ENCODE measurements at regions not wholly inside any gene's neighbourhood (a gene's known extent, or its start where the extent isn't known, plus 50 kb on each side); places are given as distances from the start of the nearest gene placed in this dataset.

- H2BK5ac ChIP-seq (ENCODE audit: low read depth, low read length): no peak overlapping the region
- H3K79me2 ChIP-seq (ENCODE audit: control insufficient read depth in 1 of 2, insufficient read depth in 2 of 2, low read length in 2 of 2): no peaks in the 10 kb centered on the region
- H3K4ac ChIP-seq (replicated peaks; ENCODE audit: insufficient read length, low read depth, low read length): no peak overlapping the region
- FAIRE-seq: no peak
- no peaks in the 10 kb centered on the region for H4K20me1 ChIP-seq (replicated peaks in 1 of 2; ENCODE audit: control insufficient read depth in 1 of 2, insufficient read depth in 2 of 2, low read length in 2 of 2)
- H4K8ac ChIP-seq (ENCODE audit: extremely low read depth, insufficient read depth, low read length): no peak overlapping the region
- no peak overlapping the region for H2BK20ac ChIP-seq (ENCODE audit: low read length)
- WGBS, 2 experiments (ENCODE audit: extremely low coverage in 1 of 2, insufficient coverage in 1 of 2, insufficient read length in 1 of 2, insufficient replicate concordance in 2 of 2, low coverage in 1 of 2, low lambda C conversion rate in 2 of 2, missing lambda C conversion rate in 1 of 2): 94% methylated on average over 3 of the region's 3 CpGs; no CpG with 5 or more reads in 1 of the 2 experiments
- no peaks in the 10 kb centered on the region for H3K27me3 ChIP-seq (replicated peaks in 1 of 4; ENCODE audit: control insufficient read depth in 3 of 4, extremely low read depth in 1 of 4, insufficient read depth in 3 of 4, low read length in 3 of 4)
- H4K91ac ChIP-seq (replicated peaks; ENCODE audit: insufficient read length, low read length): no peak overlapping the region
- no peaks in the 10 kb centered on the region for H3K9me3 ChIP-seq (ENCODE audit: insufficient read depth in 2 of 2, low read depth in 1 of 2, low read length in 1 of 2)
- no peak overlapping the region for H3K56ac ChIP-seq (replicated peaks; ENCODE audit: insufficient read length, low read depth, low read length)
- CTCF ChIA-PET (ENCODE audit: partially characterized antibody): interaction anchor here (2.2 kb wide), 1 partner anchor 13 kb away, joined by 11 read pairs; no protein-coding TSS in a partner anchor
- H3K36me3 ChIP-seq (ENCODE audit: control insufficient read depth in 2 of 4, insufficient read depth in 4 of 4, low read length in 3 of 4): no peaks in the 10 kb centered on the region
- no peak overlapping the region for H2AK5ac ChIP-seq (ENCODE audit: low read depth, low read length)
- H3K4me3 ChIP-seq (ENCODE audit: extremely low read depth in 1 of 4, insufficient read depth in 2 of 4, low read depth in 3 of 4, low read length in 4 of 4): no peak overlapping the region
- H4K5ac ChIP-seq (ENCODE audit: insufficient read length, low read depth, low read length): no peak overlapping the region
- POLR2A ChIA-PET (ENCODE audit: partially characterized antibody): no interaction called here
- no peak for DNase-seq (ENCODE audit: low read depth in 1 of 2, low spot score in 2 of 2)
- H2AFZ ChIP-seq (ENCODE audit: low read length): no peak overlapping the region
- no peaks in the 10 kb centered on the region for H3K79me1 ChIP-seq (ENCODE audit: low read depth, low read length)
- H2BK12ac ChIP-seq (ENCODE audit: low read depth, low read length): no peak overlapping the region
- no peak overlapping the region for H2BK15ac ChIP-seq (ENCODE audit: low read length)
- no peak overlapping the region for H3K27ac ChIP-seq (ENCODE audit: low read depth, low read length)
- H3K14ac ChIP-seq (ENCODE audit: insufficient read length): no peak overlapping the region
- no peak overlapping the region for H3K9ac ChIP-seq (replicated peaks in 1 of 4; ENCODE audit: extremely low read depth in 1 of 4, low read depth in 3 of 4, low read length in 3 of 4)
- no peak overlapping the region for H3K18ac ChIP-seq (ENCODE audit: extremely low read depth, low read length)
- no peak overlapping the region for H2BK120ac ChIP-seq (replicated peaks; ENCODE audit: low read depth, low read length)
- no peaks in the 10 kb centered on the region for H3K23me2 ChIP-seq (ENCODE audit: low read depth, low read length)
- no peak overlapping the region for H3K4me2 ChIP-seq (ENCODE audit: insufficient read depth in 1 of 2, low read depth in 2 of 2, low read length in 2 of 2)
- H3K4me1 ChIP-seq (replicated peaks in 1 of 4; ENCODE audit: control insufficient read depth in 3 of 4, insufficient read depth in 4 of 4, low read length in 3 of 4): no peaks in the 10 kb centered on the region
- H3K23ac ChIP-seq (ENCODE audit: insufficient read length): no peak overlapping the region
- no peak for TF ChIP-seq MAFK (IDR thresholded peaks at IDR 0.05; ENCODE audit: low read depth, low read length)
- TF ChIP-seq SP1 (IDR thresholded peaks at IDR 0.05; ENCODE audit: low read depth, low read length): no peak
- TF ChIP-seq SRF (IDR thresholded peaks at IDR 0.05; ENCODE audit: low read depth, low read length): no peak
- TF ChIP-seq SUZ12 (IDR thresholded peaks at IDR 0.05; ENCODE audit: low read length): no peak
- TF ChIP-seq ATF2 (IDR thresholded peaks at IDR 0.05; ENCODE audit: low read length): no peak
- no peak for TF ChIP-seq POLR2A (IDR thresholded peaks at IDR 0.05; ENCODE audit: control extremely low read depth in 1 of 2, low read depth in 2 of 2, low read length in 2 of 2)
- no peak for TF ChIP-seq FOSL1 (IDR thresholded peaks at IDR 0.05; ENCODE audit: insufficient read depth, low read depth, low read length)
- no peak for TF ChIP-seq CBX5 (IDR thresholded peaks at IDR 0.05; ENCODE audit: low read depth, low read length)
- no peak for TF ChIP-seq SIX5 (IDR thresholded peaks at IDR 0.05; ENCODE audit: low read depth, low read length)
- no peak for TF ChIP-seq RBBP5 (IDR thresholded peaks at IDR 0.05; ENCODE audit: borderline replicate concordance, low read depth, low read length)
- TF ChIP-seq SP2 (IDR thresholded peaks at IDR 0.05; ENCODE audit: low read length): no peak
- no peak for TF ChIP-seq TAF7 (optimal IDR thresholded peaks at IDR 0.05; ENCODE audit: borderline replicate concordance, low read depth, low read length)
- no peak for TF ChIP-seq SIRT6 (IDR thresholded peaks at IDR 0.05; ENCODE audit: low read length)
These were observed 80.8 kb upstream of the COL21A1 start for GRCh38 chr6:56327946-56328727.
